Aorta (tissue), 5 donors: ENCODE measurements at regions not wholly inside any gene's neighbourhood (a gene's known extent, or its start where the extent isn't known, plus 50 kb on each side); places are given as distances from the start of the nearest gene placed in this dataset.
"Not testable (repeated sequence)": the region's sequence is repeated elsewhere in the genome, so short reads cannot be mapped to it uniquely, and the experiment has no call there.

Source experiments
- ATAC-seq: fragments of 200-7000 bp; cut with Tn5 transposase; one replicate; pipeline ENCODE4 v1.9.1; 2022; ENCODE audit warnings: moderate library complexity; ENCODE audit not compliant: low FRiP score
- DNase-seq, 2 donors: peaks; one replicate each; pipeline ENCODE4 v3.0.0-alpha.2; 2020
- H3K27ac ChIP-seq, 2 donors: one replicate each; pipeline ENCODE4 v1.5.1; 2013; ENCODE audit warnings: low read length in 2 of 2, mild to moderate bottlenecking in 2 of 2, moderate library complexity in 2 of 2, control low read depth in 1 of 2, inconsistent platforms in 1 of 2, low read depth in 1 of 2
- H3K27me3 ChIP-seq, 2 donors: one replicate each; pipeline ENCODE4 v1.6.1; 2013; ENCODE audit warnings: control low read depth in 1 of 2, low read length in 1 of 2, mild to moderate bottlenecking in 1 of 2, moderate library complexity in 1 of 2; ENCODE audit not compliant: insufficient read depth in 2 of 2, control insufficient read depth in 1 of 2
- H3K36me3 ChIP-seq, 2 donors: one replicate each; pipeline ENCODE4 v1.6.1; 2013; ENCODE audit warnings: control low read depth in 1 of 2, low read length in 1 of 2, mild to moderate bottlenecking in 1 of 2; ENCODE audit not compliant: insufficient read depth in 2 of 2, control insufficient read depth in 1 of 2
- H3K4me1 ChIP-seq, 2 donors: one replicate each; pipeline ENCODE4 v1.6.1; 2013; ENCODE audit warnings: low read length in 2 of 2, control low read depth in 1 of 2, mild to moderate bottlenecking in 1 of 2, moderate library complexity in 1 of 2; ENCODE audit not compliant: insufficient read depth in 2 of 2, control insufficient read depth in 1 of 2
- H3K4me3 ChIP-seq, 2 donors: one replicate each; pipeline ENCODE4 v1.5.1; 2013; ENCODE audit warnings: low read length in 2 of 2, control low read depth in 1 of 2, mild to moderate bottlenecking in 1 of 2
- H3K9me3 ChIP-seq: one replicate; pipeline ENCODE4 v1.6.1; 2013; ENCODE audit warnings: mild to moderate bottlenecking, low read length; ENCODE audit not compliant: control insufficient read depth
- WGBS, 2 donors: extraction: QIAGEN DNeasy Blood & Tissue Kit; methylation state at CpG; one replicate each; pipeline ENCODE4 v1.1.7; 2013; 5-methylcytosine and 5-hydroxymethylcytosine counted together
- intact Hi-C, 2 donors: fragments of 100-400 bp; cut with DNase I; formaldehyde crosslinking; loops; one replicate each; pipeline versions ENCODE4 v1.14.2 to v1.15.0; 2022
- donor health status: healthy with polysubstance abuse.
- donor health status: Bipolar disorder and iron deficiency.
- donor health status: DM: no; HTN: no; CAD: no.
- donor health status: DM: no; HTN: no; CAD: no.
- donor health status: DM: yes; HTN: yes; CAD: no.

DNA sequence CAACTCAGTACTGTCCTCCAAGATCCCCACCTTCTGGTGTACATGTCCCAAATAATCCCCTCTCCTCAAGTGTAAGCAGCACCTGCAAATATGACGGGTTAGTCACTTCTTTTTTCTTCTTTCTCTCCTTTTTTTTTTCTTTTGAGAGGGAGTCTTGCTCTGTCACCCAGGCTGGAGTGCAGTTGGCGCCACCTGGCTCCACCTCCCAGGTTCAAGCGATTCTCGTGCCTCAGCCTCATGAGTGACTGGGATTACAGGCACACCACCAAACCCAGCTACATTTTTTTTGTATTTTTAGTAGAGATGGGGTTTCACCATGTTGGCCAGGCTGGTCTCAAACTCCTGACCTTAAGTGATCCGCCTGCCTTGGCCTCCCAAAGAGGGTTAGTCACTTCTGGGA, 123.8 kb upstream of the PALS2 start:
- ATAC-seq, H3K4me3 ChIP-seq: not testable (repeated sequence)
- WGBS, 2 donors = 78 to 88% methylated on average over 5 of the region's 5 CpGs

DNA sequence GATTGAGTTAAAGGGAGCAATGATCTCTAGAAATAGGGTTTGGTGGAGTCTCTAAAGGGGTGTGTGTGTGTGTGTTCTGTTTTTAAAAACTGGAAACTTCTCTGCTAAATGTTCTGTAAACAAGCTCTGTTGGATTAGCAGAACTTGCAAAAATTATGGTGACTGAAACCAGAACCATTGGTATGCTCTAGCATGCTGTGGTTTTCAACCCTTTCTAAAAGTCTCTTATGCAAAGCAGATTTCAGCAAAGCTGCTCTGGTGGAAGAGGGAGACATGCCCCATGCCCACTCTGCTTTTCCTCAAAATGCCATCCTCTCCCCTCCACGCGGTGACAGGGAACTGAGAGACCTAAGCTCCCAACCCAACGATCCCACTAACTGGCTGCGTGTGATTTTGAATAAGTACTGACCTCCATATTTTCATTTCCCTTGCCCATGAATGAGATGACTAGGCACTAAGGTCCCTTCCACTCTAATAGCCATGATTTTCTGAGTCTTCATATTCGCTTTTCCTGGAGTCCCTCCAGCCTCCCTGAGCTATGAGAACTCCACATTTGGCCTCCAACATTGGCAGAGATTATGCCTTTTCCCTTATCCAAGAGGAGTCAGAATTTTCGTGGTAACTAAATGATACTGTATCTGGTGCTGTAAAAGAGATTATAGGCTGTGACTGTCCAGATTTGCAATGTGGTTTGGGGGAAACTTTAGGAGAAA, 117.3 kb upstream of the PALS2 start:
- Histone ChIP-seq H3K27me3 (no peaks in the 10 kb centered on the region), H3K4me3 (no peak overlapping the region), H3K9me3 (no peaks in the 10 kb centered on the region), H3K36me3 (no peaks in the 10 kb centered on the region), H3K27ac (no peak overlapping the region), H3K4me1 (no peaks in the 10 kb centered on the region)
- intact Hi-C loops = no loop called here
- ATAC-seq (no peak), DNase-seq (no peak)
- 56 to 60% methylated on average over 6 of the region's 6 CpGs for WGBS, 2 donors

More for the DNA sequence above, 123.8 kb upstream of the PALS2 start:
- H3K4me1 ChIP-seq, H3K27ac ChIP-seq, DNase-seq, H3K9me3 ChIP-seq, H3K36me3 ChIP-seq, H3K27me3 ChIP-seq, intact Hi-C loops: not testable (repeated sequence)

DNA sequence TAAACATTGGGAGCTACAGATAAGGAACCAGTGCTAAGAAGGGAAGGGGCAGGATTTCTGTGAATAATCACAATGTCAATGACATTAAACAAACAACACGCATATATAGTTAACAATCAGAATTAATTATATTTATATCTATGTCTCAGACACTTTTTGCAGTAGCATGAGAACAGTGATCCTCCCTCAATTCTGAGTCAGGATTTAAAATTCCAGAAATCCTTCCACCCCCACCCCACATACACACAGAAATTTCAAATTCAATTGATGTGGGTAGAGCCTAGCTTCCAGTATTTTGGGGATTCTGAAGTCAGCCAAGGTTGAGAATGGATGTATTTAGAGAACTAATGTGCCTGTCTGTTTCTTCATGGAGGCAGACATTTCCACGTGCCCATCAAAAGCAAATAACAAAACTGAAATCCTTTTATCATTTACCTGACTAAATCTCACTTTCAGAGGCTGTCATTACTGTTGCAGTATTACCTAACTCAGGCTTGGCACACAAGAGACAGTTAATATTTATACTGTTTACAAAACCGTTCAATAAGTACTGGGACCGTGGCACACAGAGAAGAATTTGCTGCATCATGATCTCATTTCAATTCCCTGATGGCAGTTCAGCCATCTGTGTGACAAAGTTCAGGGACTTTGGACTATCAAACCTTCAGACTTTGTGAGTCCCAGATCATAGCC, 116.6 kb upstream of the PALS2 start:
- Histone ChIP-seq H3K27me3 (no peaks in the 10 kb centered on the region), H3K36me3 (no peaks in the 10 kb centered on the region), H3K4me1 (no peaks in the 10 kb centered on the region), H3K9me3 (no peaks in the 10 kb centered on the region), H3K4me3 (no peak overlapping the region), H3K27ac (no peak overlapping the region)
- 21% methylated on average over 4 of the region's 4 CpGs for WGBS, 2 donors
- DNase-seq = no peak
- intact Hi-C loops = no loop called here
- no peak for ATAC-seq

DNA sequence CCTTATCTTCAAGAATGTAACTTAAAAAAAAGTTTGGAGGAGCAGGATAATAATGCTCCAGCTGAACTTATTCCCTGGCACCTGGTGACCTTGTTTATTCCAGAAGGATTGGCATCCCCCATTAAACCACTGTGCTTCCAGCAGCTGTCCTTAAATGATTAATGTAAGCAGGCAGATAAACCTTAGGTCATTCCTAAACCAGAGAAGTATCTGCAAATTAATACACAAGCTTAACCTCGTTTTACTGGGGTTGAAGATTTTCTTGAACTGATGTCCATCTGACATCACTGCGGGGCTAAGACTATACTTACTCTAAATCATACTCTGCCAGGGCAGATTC, 116.1 kb upstream of the PALS2 start:
- no peaks in the 10 kb centered on the region for H3K27me3 ChIP-seq
- 50 to 61% methylated on average over 2 of the region's 2 CpGs for WGBS, 2 donors
- intact Hi-C loops = no loop called here
- no peaks in the 10 kb centered on the region for H3K4me1 ChIP-seq
- no peak for ATAC-seq
- H3K9me3 ChIP-seq = no peaks in the 10 kb centered on the region
- H3K27ac ChIP-seq = no peak overlapping the region
- no peaks in the 10 kb centered on the region for H3K36me3 ChIP-seq
- DNase-seq = no peak
- no peak overlapping the region for H3K4me3 ChIP-seq

- intact Hi-C loops = no loop called here
- H3K27me3 ChIP-seq = no peaks in the 10 kb centered on the region
- DNase-seq (no peak), ATAC-seq (no peak)
- H3K4me3 ChIP-seq = no peak overlapping the region
- WGBS, 2 donors = 42 to 44% methylated on average over 2 of the region's 2 CpGs
- H3K4me1 ChIP-seq = no peaks in the 10 kb centered on the region
- no peaks in the 10 kb centered on the region for H3K9me3 ChIP-seq
- H3K27ac ChIP-seq = no peak overlapping the region
- no peaks in the 10 kb centered on the region for H3K36me3 ChIP-seq
Measured at GRCh38 chr7:24462117-24462516, 111.1 kb upstream of the PALS2 start.

- no peak for ATAC-seq
- H3K4me3 ChIP-seq = no peak overlapping the region
- H3K27ac ChIP-seq = no peak overlapping the region
- no peaks in the 10 kb centered on the region for H3K36me3 ChIP-seq
- intact Hi-C loops = no loop called here
- H3K27me3 ChIP-seq = no peaks in the 10 kb centered on the region
- H3K4me1 ChIP-seq = no peaks in the 10 kb centered on the region
- no peaks in the 10 kb centered on the region for H3K9me3 ChIP-seq
- whole genome bisulfite sequencing, 2 donors = 86 to 88% methylated on average over 2 of the region's 2 CpGs
- no peak for DNase-seq
Measured at GRCh38 chr7:24462984-24463383, 110.3 kb upstream of the PALS2 start.

DNA sequence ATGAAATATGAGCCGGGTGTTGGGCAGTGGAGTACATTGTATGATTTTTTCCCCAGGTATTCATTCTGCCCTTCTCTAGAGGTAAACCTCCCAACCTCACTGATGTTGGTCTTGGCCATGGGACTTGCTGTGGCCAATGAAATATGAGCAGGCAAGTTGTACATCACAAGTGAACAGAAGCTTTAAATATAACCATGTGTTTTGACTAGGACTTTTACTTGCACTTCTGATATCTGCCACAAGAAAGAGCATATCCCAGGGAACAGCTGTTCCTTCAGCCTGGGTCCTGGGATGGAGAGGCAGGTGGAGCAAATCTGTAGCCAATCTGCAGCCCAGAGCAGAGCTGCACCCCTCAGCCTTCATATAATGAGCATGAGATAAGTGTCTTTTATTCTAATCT, 109.8 kb upstream of the PALS2 start:
- ATAC-seq = no peak

GRCh38 chr7:24464861-24465260, 108.4 kb upstream of the PALS2 start:
- no peak overlapping the region for H3K4me3 ChIP-seq
- H3K9me3 ChIP-seq = no peaks in the 10 kb centered on the region
- ATAC-seq (no peak), DNase-seq (no peak)
- intact Hi-C loops = no loop called here
- no peak overlapping the region for H3K27ac ChIP-seq
- no peaks in the 10 kb centered on the region for H3K4me1 ChIP-seq
- no peaks in the 10 kb centered on the region for H3K36me3 ChIP-seq
- 67 to 75% methylated on average over 3 of the region's 3 CpGs for WGBS, 2 donors
- H3K27me3 ChIP-seq = no peaks in the 10 kb centered on the region

More for the DNA sequence above, 109.8 kb upstream of the PALS2 start:
- Histone ChIP-seq H3K27ac (no peak overlapping the region), H3K27me3 (no peaks in the 10 kb centered on the region), H3K9me3 (no peaks in the 10 kb centered on the region), H3K4me1 (no peaks in the 10 kb centered on the region), H3K4me3 (no peak overlapping the region), H3K36me3 (no peaks in the 10 kb centered on the region)
- 88 to 100% methylated on average over 1 of the region's 1 CpG for WGBS, 2 donors
- intact Hi-C loops = no loop called here
- no peak for DNase-seq

GRCh38 chr7:24466168-24466768, 107.0 kb upstream of the PALS2 start:
- intact Hi-C loops = no loop called here
- H3K36me3 ChIP-seq = no peaks in the 10 kb centered on the region
- H3K27me3 ChIP-seq = no peaks in the 10 kb centered on the region
- no peak overlapping the region for H3K4me3 ChIP-seq
- DNase-seq (no peak), ATAC-seq (no peak)
- no peak overlapping the region for H3K27ac ChIP-seq
- H3K9me3 ChIP-seq = no peaks in the 10 kb centered on the region
- no peaks in the 10 kb centered on the region for H3K4me1 ChIP-seq
- WGBS, 2 donors = 75 to 81% methylated on average over 3 of the region's 3 CpGs
